ENCODE measurements at regions not wholly inside any gene's neighbourhood (a gene's known extent, or its start where the extent isn't known, plus 50 kb on each side); places are given as distances from the start of the nearest gene placed in this dataset.
"Not testable (repeated sequence)": the region's sequence is repeated elsewhere in the genome, so short reads cannot be mapped to it uniquely, and the experiment has no call there.

DNA sequence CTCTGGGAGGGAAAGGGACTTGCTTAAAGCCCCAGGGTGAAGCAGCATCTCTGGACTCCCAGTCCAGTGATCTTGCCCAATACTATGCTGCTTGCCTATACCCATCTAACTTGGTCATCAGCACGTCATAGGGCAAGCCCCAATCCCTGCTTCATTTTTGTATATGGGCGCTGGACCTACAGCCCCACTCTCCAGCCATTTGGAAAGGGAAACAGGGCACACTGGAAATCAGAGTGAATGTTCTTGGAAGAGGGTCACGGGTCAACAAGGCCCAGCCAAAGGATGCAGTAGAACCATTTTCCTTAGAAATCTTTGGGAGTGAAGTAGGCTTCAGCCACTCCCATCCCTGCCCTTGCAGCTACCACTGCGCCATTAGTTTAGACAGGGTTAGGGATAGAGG, 162.5 kb downstream of the GOLGA6L4 start:
- H3K4me3 ChIP-seq (ENCODE audit: low read length); H3K36me3 ChIP-seq (ENCODE audit: insufficient read depth, low read length); H3K4me3 Mint-ChIP-seq; H3K27ac ChIP-seq (ENCODE audit: low read depth in 1 of 2, low read length in 2 of 2); H3K27me3 ChIP-seq (ENCODE audit: control insufficient read depth in 1 of 2, insufficient read depth in 2 of 2, low read length in 2 of 2); ATAC-seq (ENCODE audit: poor library complexity); intact Hi-C loops (cut with DNase I, micrococcal nuclease); H3K4me1 Mint-ChIP-seq (ENCODE audit: low read depth); H3K36me3 Mint-ChIP-seq (ENCODE audit: low read depth); H3K9me3 Mint-ChIP-seq; POLR2A ChIA-PET; H3K9me3 ChIP-seq (ENCODE audit: control insufficient read depth in 1 of 2, insufficient read depth in 1 of 2, low read length in 2 of 2); CTCF ChIA-PET; DNase-seq; H3K27ac Mint-ChIP-seq; H3K4me1 ChIP-seq (ENCODE audit: insufficient read depth, low read length): not testable (repeated sequence)
- H3K27me3 Mint-ChIP-seq = peaks cover 10% of the 10 kb centered on the region

DNA sequence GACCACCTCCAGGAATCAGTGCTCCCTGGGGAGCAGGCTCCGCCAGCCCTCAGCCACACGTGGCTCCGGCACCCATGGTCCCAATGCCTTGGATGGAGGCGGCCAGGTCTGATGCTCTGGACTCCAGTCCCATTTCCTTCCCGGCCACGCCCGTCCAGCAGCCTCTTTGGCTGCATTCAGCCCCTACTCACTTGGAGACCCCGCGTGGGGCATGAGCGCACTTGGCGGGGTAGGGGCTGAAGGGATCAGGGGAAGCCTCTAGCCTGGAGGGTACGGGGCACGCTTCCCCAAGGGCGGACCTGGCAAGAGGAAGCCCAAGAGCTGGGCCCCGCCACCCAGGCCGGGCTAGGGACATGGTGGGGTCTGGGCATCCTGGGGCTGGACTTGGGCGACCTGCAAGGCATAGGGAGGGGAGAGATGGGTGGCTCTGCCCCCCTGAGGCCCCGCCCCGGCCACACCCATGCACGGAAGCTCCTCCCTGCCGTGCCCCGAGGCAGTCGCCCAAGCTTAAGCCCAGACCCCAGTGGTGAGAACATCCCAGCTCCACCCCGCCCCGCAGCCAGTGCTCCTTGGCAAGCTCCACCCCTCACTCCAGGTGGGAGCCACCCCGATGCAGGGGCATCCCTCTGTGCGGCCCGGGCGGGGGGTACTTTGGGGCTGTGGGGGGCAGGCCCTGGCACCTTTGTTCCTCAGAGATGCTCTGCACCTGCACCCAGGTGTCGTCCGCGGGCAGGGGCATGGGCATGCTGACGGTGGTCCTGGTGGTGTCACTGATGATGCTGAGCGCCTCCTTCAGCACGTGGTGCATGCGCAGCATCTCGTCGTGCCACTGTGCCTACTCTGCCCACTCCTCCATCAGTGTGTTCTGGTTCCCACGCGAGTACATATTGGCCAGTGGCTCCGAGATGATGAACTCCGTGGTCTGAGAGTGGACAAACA, 163.5 kb downstream of the GOLGA6L4 start:
- no peaks in the 10 kb centered on the region for H3K36me3 Mint-ChIP-seq (ENCODE audit: low read depth)
- no peak overlapping the region for H3K27ac ChIP-seq (ENCODE audit: low read depth in 1 of 2, low read length in 2 of 2)
- POLR2A ChIA-PET = no interaction called here
- intact Hi-C loops (cut with DNase I, micrococcal nuclease) = no loop called here
- no peaks in the 10 kb centered on the region for H3K9me3 Mint-ChIP-seq
- H3K4me1 Mint-ChIP-seq (ENCODE audit: low read depth) = no peaks in the 10 kb centered on the region
- no peaks in the 10 kb centered on the region for H3K36me3 ChIP-seq (ENCODE audit: insufficient read depth, low read length)
- H3K4me3 ChIP-seq (ENCODE audit: low read length) = no peak overlapping the region
- H3K27me3 ChIP-seq (ENCODE audit: control insufficient read depth in 1 of 2, insufficient read depth in 2 of 2, low read length in 2 of 2) = no peaks in the 10 kb centered on the region
- no peak overlapping the region for H3K27ac Mint-ChIP-seq
- CTCF ChIA-PET = no interaction called here
- DNase-seq = no peak
- H3K4me1 ChIP-seq (ENCODE audit: insufficient read depth, low read length) = no peaks in the 10 kb centered on the region
- peaks cover under 1% of the 10 kb centered on the region for H3K27me3 Mint-ChIP-seq
- peaks cover 0 to 12% of the 10 kb centered on the region in 2 experiments for H3K9me3 ChIP-seq (ENCODE audit: control insufficient read depth in 1 of 2, insufficient read depth in 1 of 2, low read length in 2 of 2)
- no peak for ATAC-seq (ENCODE audit: poor library complexity)
- TF ChIP-seq, protein P1, sequence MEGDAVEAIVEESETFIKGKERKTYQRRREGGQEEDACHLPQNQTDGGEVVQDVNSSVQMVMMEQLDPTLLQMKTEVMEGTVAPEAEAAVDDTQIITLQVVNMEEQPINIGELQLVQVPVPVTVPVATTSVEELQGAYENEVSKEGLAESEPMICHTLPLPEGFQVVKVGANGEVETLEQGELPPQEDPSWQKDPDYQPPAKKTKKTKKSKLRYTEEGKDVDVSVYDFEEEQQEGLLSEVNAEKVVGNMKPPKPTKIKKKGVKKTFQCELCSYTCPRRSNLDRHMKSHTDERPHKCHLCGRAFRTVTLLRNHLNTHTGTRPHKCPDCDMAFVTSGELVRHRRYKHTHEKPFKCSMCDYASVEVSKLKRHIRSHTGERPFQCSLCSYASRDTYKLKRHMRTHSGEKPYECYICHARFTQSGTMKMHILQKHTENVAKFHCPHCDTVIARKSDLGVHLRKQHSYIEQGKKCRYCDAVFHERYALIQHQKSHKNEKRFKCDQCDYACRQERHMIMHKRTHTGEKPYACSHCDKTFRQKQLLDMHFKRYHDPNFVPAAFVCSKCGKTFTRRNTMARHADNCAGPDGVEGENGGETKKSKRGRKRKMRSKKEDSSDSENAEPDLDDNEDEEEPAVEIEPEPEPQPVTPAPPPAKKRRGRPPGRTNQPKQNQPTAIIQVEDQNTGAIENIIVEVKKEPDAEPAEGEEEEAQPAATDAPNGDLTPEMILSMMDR (IDR thresholded peaks at IDR 0.05) = no peak
- H3K4me3 Mint-ChIP-seq = no peak overlapping the region

DNA sequence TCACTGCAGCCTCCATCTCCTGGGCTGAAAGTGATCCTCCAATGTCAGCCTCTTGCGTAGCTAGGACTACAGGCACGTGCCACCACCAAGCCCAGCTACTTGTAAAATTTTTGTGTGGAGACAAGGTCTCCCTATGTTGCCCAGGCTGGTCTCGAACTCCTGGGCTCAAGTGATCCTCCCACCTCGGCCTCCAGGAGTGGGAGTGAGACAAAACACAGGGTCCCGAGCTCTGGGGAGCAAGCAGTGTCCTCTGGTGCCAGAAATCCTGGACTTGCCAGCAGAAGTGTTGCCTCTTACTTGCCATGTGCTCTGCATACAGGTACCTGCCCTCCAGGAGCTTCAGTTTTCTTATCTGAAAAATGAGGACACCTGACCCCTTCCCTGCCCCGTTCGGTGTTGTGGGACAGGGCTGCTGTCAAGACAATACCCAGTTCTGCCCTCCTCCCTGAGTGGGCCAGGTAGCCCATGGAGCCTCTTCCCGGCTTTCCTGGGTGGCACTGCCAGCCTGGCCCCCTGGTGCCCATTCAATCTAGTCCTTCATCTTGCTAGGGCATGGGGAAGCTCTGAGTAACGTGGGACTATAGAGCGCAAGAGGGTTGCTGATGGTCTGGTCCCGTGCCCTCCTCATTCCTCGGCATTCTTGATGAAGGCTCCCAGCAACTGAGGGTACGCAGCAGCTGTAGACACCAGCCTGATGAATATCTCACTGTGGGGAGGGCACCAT, 164.6 kb downstream of the GOLGA6L4 start:
- H3K27ac ChIP-seq (ENCODE audit: low read depth in 1 of 2, low read length in 2 of 2) = no peak overlapping the region
- intact Hi-C loops (cut with DNase I, micrococcal nuclease) = no loop called here
- H3K9me3 ChIP-seq (ENCODE audit: control insufficient read depth in 1 of 2, insufficient read depth in 1 of 2, low read length in 2 of 2) = peaks cover 0 to 12% of the 10 kb centered on the region in 2 experiments
- no peak overlapping the region for H3K27ac Mint-ChIP-seq
- H3K27me3 Mint-ChIP-seq = no peaks in the 10 kb centered on the region
- H3K4me1 ChIP-seq (ENCODE audit: insufficient read depth, low read length) = no peaks in the 10 kb centered on the region
- no peaks in the 10 kb centered on the region for H3K9me3 Mint-ChIP-seq
- ChIA-PET CTCF (no interaction called here), POLR2A (no interaction called here)
- DNase-seq = no peak
- H3K36me3 ChIP-seq (ENCODE audit: insufficient read depth, low read length) = no peaks in the 10 kb centered on the region
- no peaks in the 10 kb centered on the region for H3K27me3 ChIP-seq (ENCODE audit: control insufficient read depth in 1 of 2, insufficient read depth in 2 of 2, low read length in 2 of 2)
- TF ChIP-seq, protein P1 (IDR thresholded peaks at IDR 0.05) = no peak
- H3K36me3 Mint-ChIP-seq (ENCODE audit: low read depth) = no peaks in the 10 kb centered on the region
- H3K4me3 ChIP-seq (ENCODE audit: low read length) = no peak overlapping the region
- no peak overlapping the region for H3K4me3 Mint-ChIP-seq
- no peaks in the 10 kb centered on the region for H3K4me1 Mint-ChIP-seq (ENCODE audit: low read depth)
- no peak for ATAC-seq (ENCODE audit: poor library complexity)
